OCI-LY3 (cell line): ENCODE measurements at regions not wholly inside any gene's neighbourhood (a gene's known extent, or its start where the extent isn't known, plus 50 kb on each side); places are given as distances from the start of the nearest gene placed in this dataset.

Source experiments
- EZH2phosphoT487 ChIP-seq: fragments of 200-600 bp; shearing (Covaris generic); IDR thresholded peaks from 2 replicates; pipeline ENCODE4 v1.6.1; 2018; ENCODE audit warnings: antibody characterized with exemption, mixed run types, low read depth
- TF ChIP-seq, protein P1 (sequence below): fragments of 200-600, 300-600 bp; sonication (generic); IDR thresholded peaks from 2 replicates; pipeline ENCODE4 v1.5.1; 2014; ENCODE audit warnings: antibody characterized with exemption, low read length, low read depth

- TF ChIP-seq, protein P1, sequence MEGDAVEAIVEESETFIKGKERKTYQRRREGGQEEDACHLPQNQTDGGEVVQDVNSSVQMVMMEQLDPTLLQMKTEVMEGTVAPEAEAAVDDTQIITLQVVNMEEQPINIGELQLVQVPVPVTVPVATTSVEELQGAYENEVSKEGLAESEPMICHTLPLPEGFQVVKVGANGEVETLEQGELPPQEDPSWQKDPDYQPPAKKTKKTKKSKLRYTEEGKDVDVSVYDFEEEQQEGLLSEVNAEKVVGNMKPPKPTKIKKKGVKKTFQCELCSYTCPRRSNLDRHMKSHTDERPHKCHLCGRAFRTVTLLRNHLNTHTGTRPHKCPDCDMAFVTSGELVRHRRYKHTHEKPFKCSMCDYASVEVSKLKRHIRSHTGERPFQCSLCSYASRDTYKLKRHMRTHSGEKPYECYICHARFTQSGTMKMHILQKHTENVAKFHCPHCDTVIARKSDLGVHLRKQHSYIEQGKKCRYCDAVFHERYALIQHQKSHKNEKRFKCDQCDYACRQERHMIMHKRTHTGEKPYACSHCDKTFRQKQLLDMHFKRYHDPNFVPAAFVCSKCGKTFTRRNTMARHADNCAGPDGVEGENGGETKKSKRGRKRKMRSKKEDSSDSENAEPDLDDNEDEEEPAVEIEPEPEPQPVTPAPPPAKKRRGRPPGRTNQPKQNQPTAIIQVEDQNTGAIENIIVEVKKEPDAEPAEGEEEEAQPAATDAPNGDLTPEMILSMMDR: no peak
- no peak for TF ChIP-seq EZH2phosphoT487
Measured at GRCh38 chrX:3451571-3451970, 105.1 kb upstream of the MXRA5 start.
